Osteoblast (primary cell): ENCODE measurements at regions not wholly inside any gene's neighbourhood (a gene's known extent, or its start where the extent isn't known, plus 50 kb on each side); places are given as distances from the start of the nearest gene placed in this dataset.

Experiments
- DNase-seq: peaks from one replicate; pipeline ENCODE4 v3.0.0; 2011; ENCODE audit warnings: low spot score, mixed read lengths; ENCODE audit not compliant: insufficient read length; ENCODE audit errors: missing footprints
- H2AFZ ChIP-seq: 2 replicates; pipeline ENCODE4 v1.6.0; 2011; ENCODE audit warnings: mild to moderate bottlenecking, low read length
- H3K27ac ChIP-seq: 2 replicates; pipeline ENCODE4 v1.5.1; 2011; ENCODE audit warnings: mild to moderate bottlenecking, low read depth, low read length, moderate library complexity
- H3K27me3 ChIP-seq: 2 replicates; pipeline ENCODE4 v1.6.0; 2012; ENCODE audit warnings: mild to moderate bottlenecking, control low read depth, inconsistent platforms, low read length, moderate library complexity; ENCODE audit not compliant: insufficient read depth
- H3K36me3 ChIP-seq: 2 replicates; pipeline ENCODE4 v1.5.1; 2011; ENCODE audit warnings: mild to moderate bottlenecking, low read length, control low read depth, moderate library complexity; ENCODE audit not compliant: insufficient read depth
- H3K4me1 ChIP-seq: 2 replicates; pipeline ENCODE4 v1.5.1; 2011; ENCODE audit warnings: mild to moderate bottlenecking, low read length, control low read depth, moderate library complexity; ENCODE audit not compliant: insufficient read depth
- H3K4me2 ChIP-seq: 2 replicates; pipeline ENCODE4 v1.6.0; 2011; ENCODE audit warnings: mild to moderate bottlenecking, low read length; ENCODE audit not compliant: insufficient read depth
- H3K4me3 ChIP-seq: fragments of 200-600 bp; sonication (generic); 3 replicates; pipeline ENCODE4 v1.5.1; 2012; ENCODE audit warnings: mild to moderate bottlenecking, low read length, inconsistent platforms; ENCODE audit not compliant: insufficient read depth
- H3K79me2 ChIP-seq: 2 replicates; pipeline ENCODE4 v1.6.0; 2012; ENCODE audit warnings: mild to moderate bottlenecking, low read length, control low read depth, inconsistent platforms; ENCODE audit not compliant: insufficient read depth
- H3K9me3 ChIP-seq: 2 replicates; pipeline ENCODE4 v1.5.1; 2011; ENCODE audit warnings: low read depth, low read length, control low read depth
- H4K20me1 ChIP-seq: 2 replicates; pipeline ENCODE4 v1.6.0; 2012; ENCODE audit warnings: mild to moderate bottlenecking, low read length, control low read depth; ENCODE audit not compliant: insufficient read depth
- TF ChIP-seq, protein P1 (sequence below): IDR thresholded peaks from 2 replicates; pipeline ENCODE4 v1.5.1; 2011; ENCODE audit warnings: mild to moderate bottlenecking, low read depth, low read length, moderate library complexity; ENCODE audit errors: extremely low read depth

- H3K79me2 ChIP-seq, result peaks cover 2% of the 10 kb centered on the region
- H3K9me3 ChIP-seq, result peaks cover 6% of the 10 kb centered on the region
- no peaks in the 10 kb centered on the region for H3K4me1 ChIP-seq
- H3K27me3 ChIP-seq, result no peaks in the 10 kb centered on the region
- TF ChIP-seq, protein P1, sequence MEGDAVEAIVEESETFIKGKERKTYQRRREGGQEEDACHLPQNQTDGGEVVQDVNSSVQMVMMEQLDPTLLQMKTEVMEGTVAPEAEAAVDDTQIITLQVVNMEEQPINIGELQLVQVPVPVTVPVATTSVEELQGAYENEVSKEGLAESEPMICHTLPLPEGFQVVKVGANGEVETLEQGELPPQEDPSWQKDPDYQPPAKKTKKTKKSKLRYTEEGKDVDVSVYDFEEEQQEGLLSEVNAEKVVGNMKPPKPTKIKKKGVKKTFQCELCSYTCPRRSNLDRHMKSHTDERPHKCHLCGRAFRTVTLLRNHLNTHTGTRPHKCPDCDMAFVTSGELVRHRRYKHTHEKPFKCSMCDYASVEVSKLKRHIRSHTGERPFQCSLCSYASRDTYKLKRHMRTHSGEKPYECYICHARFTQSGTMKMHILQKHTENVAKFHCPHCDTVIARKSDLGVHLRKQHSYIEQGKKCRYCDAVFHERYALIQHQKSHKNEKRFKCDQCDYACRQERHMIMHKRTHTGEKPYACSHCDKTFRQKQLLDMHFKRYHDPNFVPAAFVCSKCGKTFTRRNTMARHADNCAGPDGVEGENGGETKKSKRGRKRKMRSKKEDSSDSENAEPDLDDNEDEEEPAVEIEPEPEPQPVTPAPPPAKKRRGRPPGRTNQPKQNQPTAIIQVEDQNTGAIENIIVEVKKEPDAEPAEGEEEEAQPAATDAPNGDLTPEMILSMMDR, result no peak
- H4K20me1 ChIP-seq, result no peaks in the 10 kb centered on the region
- DNase-seq, result no peak
- H3K4me3 ChIP-seq, result no peak overlapping the region
- H3K4me2 ChIP-seq, result no peak overlapping the region
- H3K27ac ChIP-seq, result no peak overlapping the region
- H3K36me3 ChIP-seq, result peaks cover 8% of the 10 kb centered on the region
- H2AFZ ChIP-seq, result no peak overlapping the region
Measured at GRCh38 chr4:122978789-122979188, 56.4 kb upstream of the NUDT6 start.

- no peaks in the 10 kb centered on the region for H3K27me3 ChIP-seq
- DNase-seq, result no peak
Measured at GRCh38 chr4:122980860-122981259, 58.5 kb upstream of the NUDT6 start.

GRCh38 chr4:122988696-122989095 is 66.3 kb upstream of the NUDT6 start:
- Histone ChIP-seq H3K27ac (no peak overlapping the region), H2AFZ (no peak overlapping the region), H3K4me1 (peaks cover 3% of the 10 kb centered on the region), H3K79me2 (peaks cover 7% of the 10 kb centered on the region), H3K4me3 (no peak overlapping the region), H3K4me2 (no peak overlapping the region), H4K20me1 (no peaks in the 10 kb centered on the region), H3K27me3 (no peaks in the 10 kb centered on the region), H3K9me3 (peaks cover 2% of the 10 kb centered on the region), H3K36me3 (no peaks in the 10 kb centered on the region)
- DNase-seq, result no peak
- TF ChIP-seq, protein P1, result no peak

More at GRCh38 chr4:122980860-122981259, 58.5 kb upstream of the NUDT6 start:
- Histone ChIP-seq H3K27ac (no peak overlapping the region), H2AFZ (no peak overlapping the region), H3K4me2 (no peak overlapping the region), H4K20me1 (no peaks in the 10 kb centered on the region), H3K79me2 (peaks cover 5% of the 10 kb centered on the region), H3K4me1 (no peaks in the 10 kb centered on the region), H3K36me3 (peaks cover 3% of the 10 kb centered on the region), H3K9me3 (no peaks in the 10 kb centered on the region), H3K4me3 (no peak overlapping the region)
- TF ChIP-seq, protein P1, result no peak

DNA sequence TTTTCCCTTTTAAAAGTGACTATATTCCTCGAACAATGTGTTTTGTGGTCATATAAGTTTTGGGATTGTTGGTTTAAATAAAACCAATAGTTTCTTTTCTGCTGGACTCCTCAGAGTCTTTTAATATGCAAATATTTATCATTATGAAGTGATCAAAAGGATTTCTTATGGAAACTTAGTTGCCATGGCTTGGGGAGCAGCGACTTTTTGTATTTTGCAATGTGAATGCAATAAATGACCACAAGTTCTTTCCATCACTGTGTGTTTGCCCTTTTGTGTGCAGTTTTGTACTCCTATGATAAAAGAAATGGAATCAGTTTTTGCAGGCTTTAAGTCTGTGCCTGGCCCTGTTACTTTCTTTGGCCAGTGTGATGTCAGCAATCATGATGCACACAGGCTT is 68.5 kb upstream of the NUDT6 start:
- peaks cover 2% of the 10 kb centered on the region for H3K9me3 ChIP-seq
- no peak overlapping the region for H3K27ac ChIP-seq
- TF ChIP-seq, protein P1, result no peak
- peaks cover 3% of the 10 kb centered on the region for H3K79me2 ChIP-seq
- H3K4me3 ChIP-seq, result no peak overlapping the region
- no peaks in the 10 kb centered on the region for H3K27me3 ChIP-seq
- no peaks in the 10 kb centered on the region for H4K20me1 ChIP-seq
- peaks cover 3% of the 10 kb centered on the region for H3K4me1 ChIP-seq
- no peak overlapping the region for H3K4me2 ChIP-seq
- H3K36me3 ChIP-seq, result no peaks in the 10 kb centered on the region
- no peak for DNase-seq
- no peak overlapping the region for H2AFZ ChIP-seq
